NT2/D1 (cell line): ENCODE measurements at regions not wholly inside any gene's neighbourhood (a gene's known extent, or its start where the extent isn't known, plus 50 kb on each side); places are given as distances from the start of the nearest gene placed in this dataset.

Experiments
- YY1 ChIP-seq: IDR thresholded peaks from 2 replicates; pipeline ENCODE4 v1.6.1; 2011; ENCODE audit not compliant: insufficient read length, insufficient read depth
- ZNF274 ChIP-seq: IDR thresholded peaks from 2 replicates; pipeline ENCODE4 v1.6.1; 2011; ENCODE audit warnings: mild to moderate bottlenecking, low read depth, low read length

DNA sequence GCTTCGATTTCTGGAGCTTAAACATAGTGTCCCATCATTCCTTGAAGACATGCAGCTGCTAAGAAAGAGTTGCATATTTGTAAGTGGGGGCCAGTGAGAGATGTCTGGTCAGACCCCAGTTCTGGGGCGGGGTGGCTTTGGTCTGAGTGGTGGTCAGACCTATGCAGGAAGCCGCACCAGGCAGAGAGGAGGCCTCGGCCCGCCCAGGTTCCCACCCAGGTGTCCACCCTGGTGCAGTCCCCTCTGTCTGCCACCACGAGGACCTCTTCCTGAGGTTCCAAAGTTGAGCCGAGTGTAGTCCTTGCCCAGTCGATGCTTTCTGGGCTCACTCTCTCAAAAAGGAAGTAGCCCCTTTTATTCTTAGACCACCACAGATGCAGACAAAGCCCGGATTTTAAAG, 122.6 kb upstream of the DLG1 start:
- TF ChIP-seq YY1 = no peak
- TF ChIP-seq ZNF274 = no peak
